ENCODE measurements at regions not wholly inside any gene's neighbourhood (a gene's known extent, or its start where the extent isn't known, plus 50 kb on each side); places are given as distances from the start of the nearest gene placed in this dataset.
A peak's percentile ranks its signal among the peaks of the same experiment; 100 is the strongest.

GRCh38 chr6:150720774-150721233 lies 121.1 kb downstream of the PLEKHG1 start (continued):
- no peak for TF ChIP-seq CEBPZ (IDR thresholded peaks at IDR 0.05; ENCODE audit: low read depth, low read length)
- TF ChIP-seq RELB (IDR thresholded peaks at IDR 0.05; ENCODE audit: low read depth) = peak; percentile 91
- TF ChIP-seq POU2F2 (IDR thresholded peaks at IDR 0.05; ENCODE audit: borderline replicate concordance, low read depth, low read length) = peak; percentile 58; the same call in 1 of the 3 replicates
- TF ChIP-seq ATF3 (IDR thresholded peaks at IDR 0.05; ENCODE audit: borderline replicate concordance, extremely low read depth, low read depth, low read length) = no peak
- TF ChIP-seq MEF2A (IDR thresholded peaks at IDR 0.05; ENCODE audit: insufficient read depth, low read depth, low read length) = peak; percentile 95
- no peak; the same call in 1 of the 2 replicates for TF ChIP-seq ZNF217 (IDR thresholded peaks at IDR 0.05)
- TF ChIP-seq ZNF274 (IDR thresholded peaks at IDR 0.05; ENCODE audit: insufficient read depth, insufficient read length) = no peak
- TF ChIP-seq EED (IDR thresholded peaks at IDR 0.05; ENCODE audit: low read depth) = peak; percentile 88
- no peak for TF ChIP-seq RCOR1 (conservative IDR thresholded peaks at IDR 0.05; ENCODE audit: low read depth, low read length)
- TF ChIP-seq SREBF1 (IDR thresholded peaks at IDR 0.05; ENCODE audit: low read length) = 0 out of 2 replicates have a peak, but pooled peaks have one; percentile 25
- TF ChIP-seq JUNB (IDR thresholded peaks at IDR 0.05) = peak; percentile 80
- peak; percentile 86 for TF ChIP-seq MLLT1 (IDR thresholded peaks at IDR 0.05)
- TF ChIP-seq TAF1 (IDR thresholded peaks at IDR 0.05; ENCODE audit: borderline replicate concordance, low read depth, low read length) = no peak
- TF ChIP-seq RFX5 (IDR thresholded peaks at IDR 0.05; ENCODE audit: low read depth, low read length) = no peak
- TF ChIP-seq CREM (IDR thresholded peaks at IDR 0.05; ENCODE audit: low read depth) = peak; percentile 89
- TF ChIP-seq NFYA (IDR thresholded peaks at IDR 0.05; ENCODE audit: borderline replicate concordance, low read depth, low read length) = no peak
- TF ChIP-seq E2F8 (IDR thresholded peaks at IDR 0.05; ENCODE audit: low read depth, partially characterized antibody) = no peak
- peak; percentile 99 for TF ChIP-seq RUNX3 (IDR thresholded peaks at IDR 0.05; ENCODE audit: low read length)
- TF ChIP-seq SMAD1 (IDR thresholded peaks at IDR 0.05; ENCODE audit: low read depth, partially characterized antibody) = peak; percentile 59
- no peak for TF ChIP-seq NRF1 (conservative IDR thresholded peaks at IDR 0.05; ENCODE audit: low read depth, low read length)
- no peak for TF ChIP-seq FOS (IDR thresholded peaks at IDR 0.05; ENCODE audit: borderline replicate concordance, extremely low read depth, insufficient read length)
- TF ChIP-seq NBN (IDR thresholded peaks at IDR 0.05) = peak; percentile 88
- TF ChIP-seq YY1 (IDR thresholded peaks at IDR 0.05; ENCODE audit: low read depth, low read length) = no peak
- TF ChIP-seq IRF4 (IDR thresholded peaks at IDR 0.05; ENCODE audit: low read depth, low read length) = peak; percentile 65; the same call in 1 of the 2 replicates

Measured in GM12878 (cell line).